IPS-18c (cell line): ENCODE measurements at regions not wholly inside any gene's neighbourhood (a gene's known extent, or its start where the extent isn't known, plus 50 kb on each side); places are given as distances from the start of the nearest gene placed in this dataset.

Experiments used
- H3K4me3 ChIP-seq: 2 replicates; pipeline ENCODE4 v1.7.0; 2013; ENCODE audit warnings: low read depth, mild to moderate bottlenecking, low read length, moderate library complexity; ENCODE audit not compliant: insufficient read depth
- H3K9me3 ChIP-seq: one replicate; pipeline ENCODE4 v1.6.1; 2013; ENCODE audit warnings: mild to moderate bottlenecking, low read length, moderate library complexity; ENCODE audit not compliant: control insufficient read depth, insufficient read depth

- Histone ChIP-seq H3K4me3 (no peak overlapping the region), H3K9me3 (no peaks in the 10 kb centered on the region)
Observed at GRCh38 chr12:4121506-4122020, 152.0 kb upstream of the CCND2 start.

DNA sequence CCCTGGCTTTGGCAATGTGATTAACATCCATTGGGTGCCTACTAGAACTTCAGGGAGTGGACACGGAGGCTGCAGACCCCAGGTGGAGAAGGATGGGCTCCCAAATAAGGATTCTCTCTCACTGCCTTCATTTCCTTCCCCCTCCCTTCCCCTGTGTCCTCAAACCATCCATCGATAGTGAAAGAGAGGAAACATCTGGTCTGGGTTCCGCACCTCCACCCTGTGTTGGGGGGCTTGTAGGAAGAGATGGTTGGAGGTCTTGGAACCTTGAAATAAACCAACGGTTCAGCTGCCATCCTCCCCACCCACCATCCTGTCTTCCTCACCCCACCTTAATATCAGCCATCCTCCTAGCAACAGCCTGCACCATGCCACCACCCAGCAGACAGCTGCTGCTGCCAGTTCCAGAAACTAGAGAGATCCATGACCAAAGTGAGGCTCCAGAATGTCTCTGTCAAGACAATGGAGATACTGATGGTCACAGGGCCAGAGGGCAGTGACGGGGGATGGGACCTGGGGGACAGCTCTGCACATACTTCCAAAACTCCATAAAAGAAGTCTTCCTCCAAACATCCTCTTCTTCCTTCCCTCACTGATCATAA is 153.1 kb upstream of the CCND2 start:
- no peaks in the 10 kb centered on the region for H3K9me3 ChIP-seq
- no peak overlapping the region for H3K4me3 ChIP-seq

GRCh38 chr12:4119157-4119761 is 154.3 kb upstream of the CCND2 start:
- Histone ChIP-seq H3K9me3 (no peaks in the 10 kb centered on the region), H3K4me3 (no peak overlapping the region)

DNA sequence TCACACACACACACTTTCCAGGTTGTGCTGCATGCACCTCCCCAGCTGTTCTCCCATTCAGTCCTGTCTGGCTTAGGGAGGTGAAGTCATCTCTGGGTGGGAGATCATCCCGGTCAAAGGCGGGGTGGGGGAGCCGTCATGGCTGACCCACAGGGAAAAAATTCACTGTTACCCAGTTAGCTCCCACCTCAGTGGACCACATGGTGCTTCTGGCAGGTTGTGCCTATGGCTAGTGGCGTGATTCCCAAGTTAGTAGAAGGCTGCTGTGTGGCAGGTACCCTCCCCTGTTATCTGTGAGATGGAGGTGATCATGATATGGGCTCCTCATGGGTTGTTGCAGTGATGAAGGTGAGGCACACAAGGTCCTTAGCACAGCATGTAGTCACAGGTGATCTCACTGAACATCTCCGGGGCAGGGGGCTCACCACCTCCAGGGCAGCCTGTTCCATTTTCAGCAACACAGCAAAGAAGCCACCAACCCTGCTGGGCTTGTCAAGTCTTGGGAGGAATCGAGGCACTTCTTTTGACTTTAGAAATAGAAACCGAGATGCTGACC is 154.9 kb upstream of the CCND2 start:
- Histone ChIP-seq H3K4me3 (no peak overlapping the region), H3K9me3 (no peaks in the 10 kb centered on the region)

- Histone ChIP-seq H3K9me3 (no peaks in the 10 kb centered on the region), H3K4me3 (no peak overlapping the region)
Observed at GRCh38 chr12:4118017-4118510, 155.5 kb upstream of the CCND2 start.

DNA sequence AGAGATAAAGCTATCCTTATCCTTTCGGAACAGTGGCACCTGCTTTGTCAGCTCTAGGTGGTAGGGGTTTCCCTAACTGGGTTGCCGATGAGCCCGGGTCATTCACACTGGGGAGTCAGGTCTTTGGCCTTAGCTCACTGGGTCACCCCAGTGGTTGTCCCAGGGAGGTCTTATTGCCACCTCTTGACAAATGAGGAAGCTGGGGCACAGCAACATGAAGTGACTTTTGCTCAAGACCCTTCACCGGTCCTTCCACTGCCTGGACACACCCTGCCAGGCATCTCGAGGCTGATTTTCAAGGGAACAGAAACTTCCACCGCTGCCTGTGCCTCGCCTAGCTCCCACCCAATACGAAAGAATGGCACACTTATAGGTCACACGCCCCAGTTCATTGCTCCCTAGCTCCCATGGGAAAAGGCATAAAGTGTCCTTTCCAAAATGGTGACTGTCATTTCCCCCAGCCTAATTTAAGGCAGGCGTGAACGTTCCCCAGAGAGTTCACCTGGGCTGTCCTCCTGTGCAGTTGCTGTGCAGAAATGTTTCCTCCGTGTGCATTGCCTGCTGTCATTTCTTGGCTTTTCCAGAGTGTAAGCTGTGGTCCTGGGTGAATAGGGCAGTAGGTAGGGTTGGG is 156.1 kb upstream of the CCND2 start:
- Histone ChIP-seq H3K9me3 (no peaks in the 10 kb centered on the region), H3K4me3 (no peak overlapping the region)

- H3K9me3 ChIP-seq, result no peaks in the 10 kb centered on the region
- H3K4me3 ChIP-seq, result no peak overlapping the region
Observed at GRCh38 chr12:4116251-4117111, 157.1 kb upstream of the CCND2 start.

GRCh38 chr12:4115570-4115969 is 158.0 kb upstream of the CCND2 start:
- Histone ChIP-seq H3K9me3 (no peaks in the 10 kb centered on the region), H3K4me3 (no peak overlapping the region)

GRCh38 chr12:4114986-4115385 is 158.6 kb upstream of the CCND2 start:
- no peaks in the 10 kb centered on the region for H3K9me3 ChIP-seq
- H3K4me3 ChIP-seq, result no peak overlapping the region

DNA sequence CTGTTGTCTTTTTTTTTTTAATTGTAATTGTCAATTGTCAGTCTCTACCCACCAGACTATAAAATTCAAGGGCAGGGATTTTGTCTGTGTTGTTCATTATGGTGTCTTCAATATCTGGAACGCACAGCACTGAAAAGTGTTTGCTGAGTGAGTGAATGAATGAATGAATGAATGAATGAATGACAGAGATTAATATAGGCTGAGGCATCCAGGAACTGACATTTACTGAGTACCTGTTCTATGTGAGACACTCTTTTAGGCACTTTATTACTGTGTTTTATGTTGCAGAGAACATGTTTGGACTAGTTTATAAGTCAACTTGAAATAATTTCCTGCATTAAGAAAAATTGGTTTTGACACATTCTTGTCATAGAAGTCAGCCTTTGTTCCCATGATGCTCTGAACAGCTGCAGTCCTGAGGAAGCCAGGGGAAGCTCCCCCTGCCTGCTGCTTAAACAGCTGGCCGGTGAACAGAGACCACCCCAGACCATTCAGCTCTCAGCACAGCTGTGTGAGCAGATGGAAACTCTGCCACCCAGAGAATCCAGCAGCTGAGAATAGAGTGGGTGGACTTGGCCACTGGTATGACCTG is 160.7 kb upstream of the CCND2 start:
- no peaks in the 10 kb centered on the region for H3K9me3 ChIP-seq
- no peak overlapping the region for H3K4me3 ChIP-seq

- no peaks in the 10 kb centered on the region for H3K9me3 ChIP-seq
- H3K4me3 ChIP-seq, result no peak overlapping the region
Observed at GRCh38 chr12:4112290-4112689, 161.3 kb upstream of the CCND2 start.

GRCh38 chr12:4111010-4111409 is 162.6 kb upstream of the CCND2 start:
- Histone ChIP-seq H3K9me3 (no peaks in the 10 kb centered on the region), H3K4me3 (no peak overlapping the region)

GRCh38 chr12:4109826-4110225 is 163.7 kb upstream of the CCND2 start:
- H3K4me3 ChIP-seq, result no peak overlapping the region
- H3K9me3 ChIP-seq, result no peaks in the 10 kb centered on the region

GRCh38 chr12:4108803-4109345 is 164.7 kb upstream of the CCND2 start:
- Histone ChIP-seq H3K9me3 (no peaks in the 10 kb centered on the region), H3K4me3 (no peak overlapping the region)

DNA sequence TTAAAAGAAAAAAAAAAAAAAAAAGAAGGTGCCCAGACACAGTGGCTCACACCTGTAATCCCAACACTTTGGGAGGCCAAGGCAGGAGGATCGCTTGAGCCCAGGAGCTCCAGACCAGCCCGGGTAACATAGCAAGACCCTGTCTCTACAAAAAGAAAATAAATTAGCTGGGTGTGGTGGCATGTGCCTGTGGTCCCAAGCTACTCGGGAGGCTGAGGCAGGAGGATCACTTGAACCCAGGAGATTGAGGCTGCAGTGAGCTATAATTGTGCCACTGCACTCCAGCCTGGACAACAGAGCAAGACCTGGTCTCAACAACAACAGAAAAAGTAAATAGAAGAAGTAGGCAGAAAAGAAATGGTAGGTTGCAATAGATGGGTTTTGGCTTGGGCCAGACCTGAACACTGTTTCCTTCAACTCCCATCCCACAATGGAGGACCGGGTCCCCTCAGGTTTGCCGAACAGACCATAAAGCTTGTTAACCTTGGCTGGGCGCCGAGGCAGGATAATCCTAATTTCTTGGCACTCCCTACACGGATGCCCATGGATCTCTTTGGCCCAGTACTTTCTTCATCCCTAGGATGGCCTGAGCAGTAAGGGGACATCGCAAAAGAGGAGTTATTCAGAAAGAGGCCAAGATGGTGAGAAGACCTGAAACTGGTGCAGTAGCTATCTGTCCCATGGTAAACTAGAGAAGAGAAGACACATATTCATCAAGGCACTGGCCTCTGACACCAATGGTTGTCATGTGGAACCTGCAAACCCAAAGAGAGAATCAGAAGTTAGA is 165.5 kb upstream of the CCND2 start:
- no peak overlapping the region for H3K4me3 ChIP-seq
- no peaks in the 10 kb centered on the region for H3K9me3 ChIP-seq

DNA sequence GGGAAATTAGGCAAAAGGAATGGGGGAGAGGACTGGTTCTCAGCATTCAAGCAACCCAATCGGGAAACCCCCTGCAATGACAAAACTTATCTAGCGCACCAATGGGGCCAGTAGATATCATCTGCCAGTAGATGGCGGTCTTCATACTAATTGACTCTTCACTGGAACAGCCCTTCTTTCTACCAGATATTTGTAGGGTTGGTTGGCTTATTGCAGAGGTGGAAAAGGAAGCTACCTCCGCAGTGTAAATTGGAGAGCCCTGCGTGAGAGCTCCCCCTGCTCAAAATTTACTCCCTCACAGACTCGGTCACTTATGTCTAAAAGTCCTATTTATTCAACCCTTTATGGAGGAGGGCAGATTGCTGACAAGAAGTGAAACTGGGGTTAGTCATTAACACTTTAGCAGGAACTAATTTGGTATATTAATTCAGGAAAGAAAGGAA is 166.1 kb upstream of the CCND2 start:
- Histone ChIP-seq H3K4me3 (no peak overlapping the region), H3K9me3 (no peaks in the 10 kb centered on the region)
